Fibroblast of peridontal ligament (primary cell): ENCODE measurements at regions not wholly inside any gene's neighbourhood (a gene's known extent, or its start where the extent isn't known, plus 50 kb on each side); places are given as distances from the start of the nearest gene placed in this dataset.

Source experiments
- DNase-seq: peaks from one replicate; pipeline ENCODE4 v3.0.0-alpha.2; 2010; ENCODE audit errors: extremely low read depth

DNA sequence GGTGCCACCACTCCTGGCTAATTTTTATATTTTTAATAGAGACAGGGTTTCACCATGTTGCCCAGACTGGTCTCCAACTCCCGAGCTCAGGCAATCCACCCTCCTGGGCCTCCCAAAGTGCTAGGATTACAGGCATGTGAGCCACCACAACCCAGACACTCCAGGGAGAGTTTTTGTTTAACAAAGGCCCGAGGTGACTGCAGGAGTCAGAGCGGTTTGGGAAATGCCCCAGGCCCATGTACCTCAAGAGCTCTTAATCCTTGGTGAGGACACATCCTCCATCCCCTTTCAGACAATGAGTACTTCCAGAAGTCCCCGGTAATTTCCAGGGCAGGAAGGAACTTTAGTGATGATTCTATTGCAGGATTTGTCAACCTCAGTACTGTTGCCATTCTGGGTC, 176.0 kb downstream of the ESRRB start:
- DNase-seq: no peak

DNA sequence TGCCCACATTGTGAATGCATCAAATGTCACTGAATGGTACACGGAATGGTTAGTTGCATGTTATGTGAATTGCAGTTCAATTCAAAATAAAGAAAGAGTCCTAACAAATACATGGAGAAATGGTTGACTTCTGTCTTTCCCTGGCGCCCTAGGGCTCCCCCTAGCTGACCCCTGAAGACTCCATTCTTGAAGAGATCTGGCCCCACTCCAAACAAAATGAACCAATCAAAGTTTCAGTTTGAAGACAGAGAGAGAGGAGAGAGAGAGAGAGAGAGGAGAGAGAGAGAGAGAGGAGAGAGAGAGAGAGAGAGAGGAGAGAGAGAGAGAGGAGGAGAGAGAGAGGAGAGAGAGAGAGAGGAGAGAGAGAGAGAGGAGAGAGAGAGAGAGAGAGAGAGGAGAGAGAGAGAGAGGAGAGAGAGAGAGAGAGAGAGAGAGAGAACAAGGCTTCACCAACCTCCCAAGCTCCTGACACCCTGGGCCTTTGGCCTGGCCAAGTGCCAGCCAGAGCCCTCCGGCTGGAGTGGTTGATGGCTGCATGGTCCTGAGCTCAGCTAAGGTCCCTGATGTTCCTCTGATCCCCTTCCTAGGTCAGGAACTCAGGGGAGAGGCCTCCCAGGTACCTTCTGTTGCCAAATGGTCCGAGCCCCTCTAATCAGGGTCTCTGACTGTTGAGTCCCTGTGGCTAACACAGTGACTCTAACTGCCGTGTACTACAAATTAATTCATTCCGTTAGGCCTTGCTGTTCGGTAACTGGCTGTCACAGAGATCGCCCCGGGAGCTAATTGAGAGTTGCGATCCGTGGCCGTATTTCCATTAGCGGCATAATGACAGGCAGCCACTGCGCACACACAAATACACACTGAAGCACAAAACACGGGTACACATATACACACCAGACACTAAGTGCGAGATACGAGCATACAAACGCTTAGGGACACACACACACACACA, 188.8 kb downstream of the ESRRB start:
- DNase-seq: no peak

DNA sequence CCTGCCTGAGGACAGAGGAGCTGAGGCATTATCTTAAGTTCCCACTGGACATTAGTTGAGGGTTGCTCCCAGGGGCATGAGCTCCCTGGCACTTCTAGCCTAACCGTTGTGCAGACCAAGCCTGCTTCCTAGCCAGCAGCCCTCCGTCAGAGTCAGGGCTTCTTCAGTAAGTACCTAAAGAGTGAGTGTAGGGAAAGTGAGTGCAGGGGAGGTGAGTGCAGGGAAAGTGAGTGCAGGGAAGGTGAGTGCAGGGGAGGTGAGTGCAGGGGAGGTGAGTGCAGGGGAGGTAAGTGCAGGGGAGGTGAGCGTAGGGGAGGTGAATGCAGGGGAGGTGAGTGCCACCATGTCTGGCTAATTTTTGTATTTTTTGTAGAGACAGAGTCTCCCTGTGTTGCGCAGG, 190.5 kb downstream of the ESRRB start:
- no peak for DNase-seq

DNA sequence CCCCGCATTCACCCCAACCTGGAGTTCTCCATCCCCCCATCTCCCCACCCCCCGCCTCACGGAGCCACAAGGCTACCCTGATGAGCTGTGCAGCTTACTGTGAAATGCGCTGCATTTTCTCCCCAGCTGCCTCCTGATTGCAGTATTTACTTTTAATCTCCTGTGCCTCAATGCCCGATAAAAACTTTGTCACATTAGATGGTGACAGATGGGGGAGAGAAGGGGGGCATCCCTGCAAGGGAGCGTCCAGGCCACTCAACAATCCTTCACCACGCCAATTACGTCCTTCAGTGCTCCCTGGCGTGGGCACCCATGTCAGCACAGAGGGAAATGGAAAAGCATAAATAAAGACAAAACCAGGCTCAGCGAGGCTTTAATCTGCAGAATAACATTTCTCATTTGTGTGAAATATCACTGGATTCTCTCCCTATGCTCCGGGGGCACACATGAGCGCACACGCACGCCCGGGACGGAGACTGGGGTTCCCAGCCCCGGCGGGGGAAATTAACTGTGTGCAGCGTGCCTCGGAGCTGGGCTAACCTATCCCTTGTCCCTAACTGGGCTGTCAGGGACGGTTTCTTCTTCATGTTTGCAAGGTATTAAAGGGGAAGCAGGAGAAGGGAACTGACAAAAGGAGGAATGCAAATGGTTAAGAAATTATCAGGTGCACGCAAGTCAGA, 186.7 kb upstream of the VASH1 start:
- DNase-seq: no peak

DNA sequence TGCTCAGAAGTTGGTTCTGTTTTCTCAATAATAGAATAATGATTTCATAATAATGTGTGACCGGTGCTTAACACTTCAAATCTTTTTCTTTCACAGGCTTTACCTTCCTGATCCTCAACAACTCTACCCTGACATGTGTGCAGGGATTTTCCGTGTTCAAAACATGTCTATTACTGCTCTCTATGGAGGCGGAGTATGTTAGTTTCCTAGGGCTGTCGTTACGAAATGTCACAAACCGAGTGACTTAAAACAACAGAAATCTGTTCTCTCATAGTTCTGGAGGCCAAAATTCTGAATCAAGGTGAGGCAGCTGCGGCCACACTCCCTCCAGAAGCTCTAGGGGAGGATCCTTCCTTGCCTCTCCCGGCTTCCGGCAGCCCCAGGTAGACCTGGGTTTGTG, 186.2 kb upstream of the VASH1 start:
- DNase-seq: no peak

DNA sequence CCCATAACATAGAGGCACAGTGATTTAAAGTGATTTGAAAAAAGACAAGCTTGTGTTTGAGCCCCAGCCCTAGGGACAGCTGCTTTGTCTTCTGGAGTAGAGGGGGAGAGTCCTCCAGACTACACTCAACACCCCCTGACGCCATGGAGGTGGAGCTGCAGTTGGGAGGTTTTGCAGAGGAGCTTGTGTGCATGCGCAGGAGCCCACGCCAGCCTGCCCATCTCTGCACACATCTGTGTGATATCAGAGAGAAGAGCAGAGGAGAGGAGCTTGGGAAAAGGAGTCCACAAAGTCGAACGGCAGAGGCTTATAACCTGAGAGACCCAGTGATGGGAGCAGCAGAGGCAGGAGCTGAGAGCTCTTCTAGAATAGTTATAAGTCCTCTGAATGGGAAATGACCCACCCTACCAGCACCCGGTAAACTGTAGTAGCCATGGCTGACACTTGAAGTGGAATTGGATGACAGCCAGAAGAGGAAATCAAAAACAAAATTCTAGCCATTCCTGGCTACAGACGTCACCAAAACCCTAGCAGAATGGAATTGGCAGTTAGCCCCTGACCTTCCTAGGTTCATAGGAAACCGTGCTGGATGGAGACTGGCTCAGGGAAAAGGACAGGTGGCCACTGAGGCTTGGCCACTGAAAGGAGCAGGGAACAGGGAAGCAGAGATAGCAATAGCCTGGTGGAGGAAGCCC, 185.1 kb upstream of the VASH1 start:
- no peak for DNase-seq

DNA sequence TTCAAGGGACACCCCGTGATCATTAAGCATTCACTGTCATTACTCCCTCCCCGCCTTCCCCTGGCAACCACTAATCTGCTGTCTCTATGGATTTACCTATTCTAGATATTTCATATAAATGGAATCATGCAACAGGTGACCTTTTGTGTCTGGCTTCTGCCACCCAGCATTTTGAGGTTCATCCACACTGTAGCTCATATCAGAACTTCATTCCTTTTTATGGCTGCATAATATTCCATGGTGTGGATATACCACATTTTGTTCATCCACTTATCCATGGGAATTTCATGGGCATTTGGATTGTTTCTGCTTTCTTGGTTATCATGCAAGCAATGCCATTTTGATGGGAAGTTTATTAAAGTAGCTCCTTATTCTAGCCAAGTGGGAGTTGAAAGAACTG, 184.2 kb upstream of the VASH1 start:
- DNase-seq: no peak

DNA sequence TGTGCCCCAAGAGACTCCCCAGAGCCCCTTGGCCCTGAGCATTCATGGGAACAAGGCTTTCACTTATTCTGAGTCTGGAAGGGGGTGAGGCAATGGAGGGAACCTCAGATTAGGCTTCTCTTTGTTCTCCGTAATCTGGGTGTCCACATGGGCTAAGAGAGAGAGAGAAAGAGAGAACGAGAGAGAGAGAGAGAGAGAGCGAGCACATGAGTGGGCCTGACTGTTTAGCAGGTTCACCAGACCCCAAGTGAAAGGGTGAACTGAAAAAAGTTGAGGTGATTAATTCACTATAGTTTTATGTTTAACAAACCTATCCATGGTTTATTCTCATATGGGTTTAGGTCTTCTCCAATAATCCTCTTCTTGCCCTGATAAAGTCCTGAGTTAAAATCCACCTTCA, 183.4 kb upstream of the VASH1 start:
- no peak for DNase-seq

DNA sequence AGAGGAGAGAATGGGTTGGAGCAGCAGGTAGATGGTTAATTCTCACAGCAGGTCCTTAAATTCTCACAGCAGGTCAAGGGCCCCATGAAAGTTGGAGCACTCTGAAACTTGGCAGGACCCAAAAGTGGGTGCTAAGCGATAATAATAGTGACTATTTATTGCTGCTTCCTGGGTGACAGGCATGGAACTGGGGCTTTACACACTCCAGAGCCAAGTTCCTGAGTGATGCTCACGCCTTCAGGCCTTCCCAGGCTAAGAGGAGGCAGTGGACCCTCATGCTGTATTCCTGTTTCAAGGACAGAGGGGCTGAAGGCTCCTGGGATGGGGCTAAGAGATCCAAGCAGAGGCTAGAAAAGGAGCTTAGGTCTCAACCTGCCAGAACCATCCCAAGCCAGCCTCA, 180.9 kb upstream of the VASH1 start:
- DNase-seq: no peak

DNA sequence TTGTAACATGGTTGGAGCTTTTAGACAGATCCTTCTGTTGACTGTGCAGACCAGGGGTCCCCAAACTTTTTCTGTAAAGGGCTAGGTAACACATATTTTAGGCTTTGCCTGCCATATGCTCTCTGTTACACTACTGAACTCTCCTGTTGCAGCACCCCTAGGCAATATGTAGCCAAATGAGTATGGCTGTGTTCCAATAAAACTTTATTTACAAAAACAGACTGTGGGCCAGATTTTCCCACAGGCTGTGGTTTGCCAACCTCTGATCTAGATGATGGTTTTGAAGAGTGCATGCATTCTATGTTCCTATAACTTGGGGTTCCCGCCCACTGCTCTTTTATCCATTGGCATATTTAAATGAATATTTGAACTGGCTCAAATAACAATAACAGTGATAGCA, 180.3 kb upstream of the VASH1 start:
- DNase-seq: no peak

DNA sequence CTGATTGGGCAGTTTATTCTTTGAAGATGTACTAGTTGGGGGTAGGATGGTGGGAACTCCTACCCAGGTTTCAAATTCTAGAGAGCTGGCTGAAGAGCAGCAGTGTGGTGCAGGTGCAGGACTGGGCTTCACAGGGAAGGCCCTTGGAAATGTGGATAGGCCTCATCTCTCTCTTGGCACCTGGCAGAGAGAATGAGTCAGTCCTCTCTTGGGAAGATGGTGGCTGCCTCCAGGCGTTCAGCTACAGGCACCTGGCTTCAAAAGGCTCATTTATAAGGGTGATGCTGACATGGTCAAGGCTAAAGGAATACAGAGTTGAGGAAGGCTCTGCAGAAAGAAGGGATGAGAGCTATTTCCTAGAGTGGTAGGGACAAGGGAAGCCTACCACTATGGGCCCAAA, 179.7 kb upstream of the VASH1 start:
- DNase-seq: no peak

DNA sequence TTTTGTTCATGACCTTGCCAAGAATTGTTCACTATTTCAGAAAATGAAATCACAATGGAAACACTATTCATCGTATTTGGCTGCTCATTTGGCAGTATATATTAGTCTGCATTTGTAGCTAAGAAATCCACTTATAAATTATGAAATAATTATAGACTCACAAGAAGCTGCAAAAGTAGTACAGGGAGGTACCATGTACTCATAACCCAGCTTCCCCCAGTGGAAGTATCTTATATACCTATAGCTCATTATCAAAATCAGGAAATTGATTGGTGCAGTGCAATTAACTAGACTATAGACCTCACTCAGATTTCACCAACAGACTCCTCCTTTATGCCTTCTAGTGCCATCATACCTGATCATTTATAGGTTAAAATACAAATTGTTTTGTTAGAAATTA, 178.8 kb upstream of the VASH1 start:
- DNase-seq: no peak

DNA sequence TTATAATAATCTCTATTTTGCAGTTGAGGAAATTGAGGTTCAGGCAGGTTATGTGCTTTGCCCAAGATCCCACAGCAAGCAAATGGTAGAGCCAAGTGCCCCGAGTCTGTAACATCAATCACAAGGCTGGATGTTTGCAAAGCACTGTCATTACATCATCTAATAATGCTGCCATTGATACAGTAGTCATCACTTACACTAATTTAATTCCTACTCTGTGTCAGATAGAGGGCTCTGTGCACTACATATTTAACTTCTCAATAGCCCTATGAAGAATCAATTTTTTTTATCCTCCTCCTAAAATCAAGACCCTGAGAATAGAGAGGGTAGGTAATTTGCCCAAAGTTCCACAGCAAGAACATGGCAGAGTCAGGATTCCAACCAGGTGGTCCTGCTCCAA, 178.1 kb upstream of the VASH1 start:
- DNase-seq: no peak

DNA sequence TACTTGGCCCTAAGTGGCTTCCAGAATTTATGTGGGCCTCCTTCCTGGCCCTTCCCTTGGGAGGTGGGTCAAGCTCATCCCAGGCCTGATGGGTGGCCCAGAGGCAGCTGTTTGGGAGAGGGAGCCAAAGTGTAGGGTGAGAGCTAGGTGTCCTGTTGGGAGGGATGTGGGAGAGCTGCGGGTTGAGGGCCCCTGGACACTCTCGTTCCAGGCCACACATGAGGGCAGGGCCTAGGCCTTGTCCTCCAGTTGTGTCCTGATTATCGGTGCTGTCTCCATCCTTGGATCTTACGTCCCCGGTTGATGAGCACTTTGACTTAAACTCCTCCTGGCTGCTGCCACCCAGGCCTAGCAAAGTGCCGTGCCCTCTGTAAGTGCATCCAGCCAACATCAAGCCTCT, 177.5 kb upstream of the VASH1 start:
- no peak for DNase-seq

DNA sequence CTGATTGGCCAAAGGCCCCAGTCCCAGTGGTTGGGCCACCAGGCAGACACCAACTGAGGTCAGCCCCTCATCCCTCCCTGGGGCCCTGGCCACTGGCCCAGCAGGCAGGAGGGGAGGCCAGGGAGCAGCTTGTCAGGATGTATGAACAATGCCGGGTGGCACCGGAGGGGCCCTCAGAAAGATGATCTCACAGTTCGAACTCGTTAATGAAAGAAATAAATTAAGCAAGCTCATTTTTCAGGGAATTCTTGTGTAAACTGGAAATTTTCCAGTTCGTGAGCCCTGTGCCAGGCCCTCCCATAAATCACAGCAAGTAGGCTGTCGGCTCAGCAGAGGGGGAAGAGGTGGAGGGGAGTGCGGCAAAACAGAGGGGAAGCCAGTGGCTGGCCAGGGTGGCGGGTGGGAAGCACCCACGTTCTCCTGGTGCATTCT, 177.0 kb upstream of the VASH1 start:
- DNase-seq: no peak

DNA sequence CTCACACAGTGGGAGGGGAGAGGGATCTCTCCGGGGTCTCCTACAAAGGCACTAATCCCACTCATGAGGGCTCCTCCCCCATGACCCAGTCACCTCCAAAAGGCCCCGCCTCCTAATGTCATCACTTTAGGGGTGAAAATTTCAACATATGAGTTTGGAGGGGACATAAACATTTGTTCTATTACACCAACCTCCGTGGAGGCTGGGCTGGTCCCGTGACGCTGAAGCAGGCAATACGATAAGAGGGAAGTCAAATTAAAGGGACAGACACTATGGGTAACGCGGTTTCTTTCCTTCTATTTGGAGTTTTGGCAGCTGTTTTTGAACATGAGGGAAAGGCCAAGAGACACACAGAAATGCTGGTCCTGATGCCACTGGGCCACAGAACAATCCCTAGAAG, 175.7 kb upstream of the VASH1 start:
- DNase-seq: no peak

DNA sequence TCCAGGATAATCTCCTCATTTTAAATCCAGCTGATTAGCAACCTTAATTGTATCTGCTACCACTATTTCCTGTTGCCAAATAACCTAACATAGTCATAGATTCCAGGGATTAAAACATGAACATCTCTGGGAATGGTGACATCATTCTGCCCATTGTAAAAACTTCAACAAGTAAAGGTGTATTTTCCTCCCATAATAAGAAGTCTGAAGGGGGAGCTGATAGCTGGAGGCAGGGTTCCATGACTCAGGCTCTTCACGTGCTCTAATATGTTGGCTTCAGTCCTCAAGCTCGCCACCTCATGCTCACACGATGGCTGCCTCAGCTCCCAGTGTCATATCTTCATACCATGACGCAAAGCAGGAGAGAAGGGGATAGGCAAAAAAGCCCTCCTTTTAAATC, 172.0 kb upstream of the VASH1 start:
- DNase-seq: no peak

DNA sequence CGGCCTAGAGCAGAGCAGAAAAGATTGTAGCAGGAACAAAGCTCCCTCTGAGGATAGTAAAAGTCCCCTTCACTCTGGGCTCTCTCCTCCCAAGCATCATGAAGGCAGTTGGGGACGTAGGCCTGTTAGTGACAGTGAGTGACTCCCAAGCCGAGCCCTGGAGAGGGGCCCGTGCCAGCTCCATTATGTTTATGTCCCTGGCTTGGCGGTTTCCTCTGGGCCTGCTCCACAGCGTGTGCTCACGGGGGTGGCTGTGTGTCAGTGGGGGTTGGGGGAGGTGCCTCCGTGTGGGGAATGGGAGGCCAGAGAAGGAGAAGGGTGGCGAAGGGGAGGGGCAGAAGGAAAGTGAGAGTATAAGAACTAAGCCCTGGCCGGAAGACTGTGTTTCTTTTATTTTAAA, 170.0 kb upstream of the VASH1 start:
- no peak for DNase-seq

DNA sequence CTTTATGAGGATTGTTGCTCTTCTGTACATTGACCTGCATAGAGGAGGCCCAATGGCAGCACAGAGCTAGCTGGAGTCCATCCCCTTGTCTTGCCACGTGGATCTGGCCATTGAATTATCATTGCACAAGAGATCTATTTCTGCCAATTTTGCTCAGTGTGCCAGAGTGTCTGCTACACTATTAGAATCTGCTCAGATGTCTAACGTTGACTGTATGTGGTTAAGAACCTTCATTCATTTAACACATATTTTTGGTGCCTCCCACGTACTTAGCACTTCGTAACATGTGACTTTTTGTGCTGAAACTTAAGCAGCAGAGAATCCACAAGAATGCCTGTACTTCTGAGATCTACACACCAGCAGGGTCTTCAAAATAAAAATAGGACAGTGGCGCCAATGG, 166.0 kb upstream of the VASH1 start:
- DNase-seq: no peak

DNA sequence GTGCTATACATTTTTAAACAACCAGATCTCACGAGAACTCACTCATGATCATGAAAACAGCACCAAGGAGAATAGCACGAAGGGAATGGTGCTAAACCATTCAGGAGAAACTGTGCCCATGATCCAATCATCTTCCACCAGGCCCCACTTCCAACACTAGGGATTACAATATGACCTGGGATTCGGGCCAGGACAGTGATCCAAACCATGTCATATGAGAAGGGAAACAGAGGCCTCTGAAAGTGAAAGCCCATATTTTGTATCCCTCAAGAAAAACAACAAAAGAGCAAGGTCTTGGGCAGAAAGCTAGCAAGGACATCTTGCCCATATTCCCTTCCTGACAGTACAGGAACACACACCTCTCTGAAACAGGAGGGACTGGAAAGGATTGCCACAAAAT, 163.9 kb upstream of the VASH1 start:
- peak; percentile 2 for DNase-seq

DNA sequence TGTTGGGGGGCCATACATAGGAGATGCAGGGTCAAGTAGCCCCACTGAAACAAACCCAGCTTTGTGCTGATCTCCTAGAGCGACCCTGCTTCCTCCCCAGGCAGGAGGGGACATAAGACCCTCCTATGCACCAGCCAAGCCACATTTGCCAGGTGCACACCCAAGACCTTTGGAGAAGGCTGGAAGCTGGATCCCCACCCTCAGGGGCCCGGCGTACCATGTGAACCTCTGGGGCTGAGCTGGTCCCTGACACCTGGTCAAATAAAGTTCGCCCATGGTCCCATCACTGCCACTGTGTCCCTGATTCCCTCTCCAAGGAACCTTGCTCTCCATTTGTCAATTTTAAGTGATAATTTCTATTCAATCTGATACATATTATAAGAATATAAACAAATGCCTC, 162.1 kb upstream of the VASH1 start:
- no peak for DNase-seq

DNA sequence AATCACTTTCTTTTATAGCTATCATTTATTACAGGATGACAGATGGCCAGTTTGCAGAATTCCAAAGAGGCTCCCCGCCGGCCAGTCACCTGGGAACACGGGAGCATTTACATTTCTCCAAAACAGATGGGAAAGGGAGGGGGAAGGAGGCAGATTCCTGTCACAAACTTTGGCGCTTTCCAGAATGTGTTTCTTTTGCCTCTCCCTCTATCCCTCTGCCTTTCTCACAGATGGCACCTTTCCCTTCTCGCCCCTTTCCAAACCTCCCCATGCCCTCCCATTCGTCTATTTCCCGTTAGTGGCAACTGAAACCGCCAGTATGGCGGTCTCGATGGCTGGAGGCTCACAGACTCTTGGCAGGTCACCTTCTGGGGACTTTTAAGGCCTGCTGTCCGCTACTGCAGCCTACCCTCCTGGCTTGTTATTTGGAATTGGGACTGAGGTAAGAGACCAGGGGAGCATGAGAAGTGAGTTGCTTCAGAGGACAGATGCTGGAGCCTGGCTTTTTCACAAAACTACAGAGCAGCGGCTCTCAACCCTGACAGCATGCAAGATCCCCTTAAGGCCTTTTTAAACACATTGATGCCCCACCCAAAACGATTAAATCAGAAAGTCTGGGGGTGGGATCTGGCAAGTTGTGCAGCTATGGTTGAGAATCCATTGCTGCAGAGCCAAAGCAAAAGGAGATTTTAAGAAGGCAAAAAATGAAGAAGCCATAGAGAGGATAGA, 161.5 kb upstream of the VASH1 start:
- DNase-seq: no peak
